Heart left ventricle (tissue), 16 donors: ENCODE measurements at regions not wholly inside any gene's neighbourhood (a gene's known extent, or its start where the extent isn't known, plus 50 kb on each side); places are given as distances from the start of the nearest gene placed in this dataset.

Experiments
- ATAC-seq, 4 donors: fragments of 200-7000 bp; cut with Tn5 transposase; one replicate each; pipeline ENCODE4 v1.9.1; 2020 to 2022; ENCODE audit warnings: moderate library complexity in 4 of 4, mild to moderate bottlenecking in 3 of 4, moderate number of reproducible peaks in 1 of 4
- DNase-seq, 5 donors: peaks; one replicate each; pipeline ENCODE4 v3.0.0-alpha.2; 2020
- H3K27ac ChIP-seq, 12 donors: fragments of 200-600 bp; sonication (generic) in 4 of 12; one replicate each; pipeline versions ENCODE4 v1.5.0 to v1.8.0; 2016 to 2022; ENCODE audit warnings: mild to moderate bottlenecking in 2 of 12
- H3K27me3 ChIP-seq, 9 donors: fragments of 200-600 bp; sonication (generic) in 2 of 9; one replicate each; pipeline versions ENCODE4 v1.5.1 to v1.8.0; 2016 to 2022; ENCODE audit warnings: mild to moderate bottlenecking in 3 of 9
- H3K36me3 ChIP-seq, 9 donors: fragments of 200-600 bp; sonication (generic) in 2 of 9; one replicate each; pipeline versions ENCODE4 v1.5.0 to v1.8.0; 2018 to 2022; ENCODE audit warnings: mild to moderate bottlenecking in 2 of 9
- H3K4me1 ChIP-seq, 12 donors: fragments of 200-600 bp; sonication (generic) in 4 of 12; one replicate each; pipeline versions ENCODE4 v1.5.0 to v1.8.0; 2016 to 2022; ENCODE audit warnings: mild to moderate bottlenecking in 3 of 12
- H3K4me3 ChIP-seq, 12 donors: fragments of 200-600 bp; sonication (generic) in 4 of 12; one replicate each; pipeline versions ENCODE4 v1.5.0 to v1.8.0; 2017 to 2022; ENCODE audit warnings: mild to moderate bottlenecking in 9 of 12, moderate library complexity in 4 of 12
- H3K9me3 ChIP-seq, 12 donors: fragments of 200-600 bp; sonication (generic) in 4 of 12; one replicate each; pipeline versions ENCODE4 v1.5.0 to v1.8.0; 2016 to 2022; ENCODE audit warnings: mild to moderate bottlenecking in 1 of 12
- POLR2A ChIP-seq, 2 donors: fragments of 450-650 bp; IDR thresholded peaks; one replicate each; pipeline ENCODE4 v1.6.1; 2017; ENCODE audit warnings: antibody characterized with exemption in 2 of 2, mild to moderate bottlenecking in 2 of 2, moderate library complexity in 2 of 2
- WGBS, 4 donors: extraction: QIAGEN DNeasy Blood & Tissue Kit in 2 of 4; methylation state at CpG; one replicate each; pipeline versions ENCODE4 v1.1.5 to v1.1.7; 2013 to 2018; 5-methylcytosine and 5-hydroxymethylcytosine counted together
- intact Hi-C, 10 donors: fragments of 100-400 bp; cut with DNase I; formaldehyde crosslinking; loops; one replicate each; pipeline versions ENCODE4 v1.11.1 to v1.14.2; 2022
- TF ChIP-seq, protein P1 (sequence below), 12 donors: fragments of 200-600 bp; sonication (generic) in 4 of 12; IDR thresholded peaks; one replicate each; pipeline versions ENCODE4 v1.5.0 to v1.8.0; 2018 to 2022; ENCODE audit warnings: antibody characterized with exemption in 12 of 12, mild to moderate bottlenecking in 5 of 12
- donor health status: ischemic (EF 13 %, LVEDD 7.1; RV severe dilation, severe dysfunction).
- donor health status: healthy with polysubstance abuse.
- donor health status: DM: no; HTN: yes; CAD: no.
- donor health status: DM: no; HTN: no; CAD: no.
- donor health status: ischemic (EF 25% LVEDD 6.9; RV normal size, moderate dysfunction).
- donor health status: ischemic (EF 25% LVEDD 5.7; RV mildly dilated, moderate dysfunction).
- donor health status: healthy.
- donor health status: DM: yes; HTN: yes; CAD: no.
- donor health status: ischemic (EF 35%, LVEDD 5.7; RV mildly dilated, moderate dysfunction).
- donor health status: nonischemic (EF 11% LVEDD 7.7; RV severe dilation, severe dysfunction).
- donor health status: DM: yes; HTN: yes; CAD: no.
- donor health status: PGD.
- donor health status: ischemic (EF 29% LVEDD 5.4; RV normal size, mild dysfunction).
- donor health status: nonischemic (EF 23%, LVEDD 6.1; RV moderate dilation, normal function).

DNA sequence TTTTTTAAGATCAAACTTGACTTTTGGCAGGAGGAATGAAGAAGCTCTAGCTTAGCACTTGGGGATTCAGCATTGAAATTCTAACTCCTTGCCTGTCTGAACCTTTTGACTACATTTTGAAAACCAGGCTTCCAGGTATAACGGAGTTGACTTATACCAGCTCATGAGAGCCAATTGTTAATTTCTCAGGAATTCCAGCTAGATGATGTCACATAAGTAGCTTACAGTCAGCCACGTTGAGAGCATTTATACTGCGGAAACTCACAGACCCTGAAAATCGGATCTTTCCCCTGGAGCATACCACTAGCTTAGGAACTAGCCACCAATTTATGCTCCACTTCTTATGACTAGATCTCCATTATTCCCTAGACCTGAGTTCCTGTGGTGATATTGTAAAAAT lies 321.4 kb upstream of the DPH6 start:
- Histone ChIP-seq H3K4me1 (no peaks in the 10 kb centered on the region), H3K4me3 (no peak overlapping the region), H3K27ac (no peak overlapping the region), H3K36me3 (no peaks in the 10 kb centered on the region), H3K9me3 (no peaks in the 10 kb centered on the region), H3K27me3 (no peaks in the 10 kb centered on the region)
- intact Hi-C loops, result no loop called here
- WGBS, 4 donors, result 85 to 87% (median 86%) methylated on average over 4 of the region's 4 CpGs
- ATAC-seq (no peak), DNase-seq (no peak)
- TF ChIP-seq POLR2A (IDR thresholded peaks at IDR 0.05), result no peak
- TF ChIP-seq, protein P1, sequence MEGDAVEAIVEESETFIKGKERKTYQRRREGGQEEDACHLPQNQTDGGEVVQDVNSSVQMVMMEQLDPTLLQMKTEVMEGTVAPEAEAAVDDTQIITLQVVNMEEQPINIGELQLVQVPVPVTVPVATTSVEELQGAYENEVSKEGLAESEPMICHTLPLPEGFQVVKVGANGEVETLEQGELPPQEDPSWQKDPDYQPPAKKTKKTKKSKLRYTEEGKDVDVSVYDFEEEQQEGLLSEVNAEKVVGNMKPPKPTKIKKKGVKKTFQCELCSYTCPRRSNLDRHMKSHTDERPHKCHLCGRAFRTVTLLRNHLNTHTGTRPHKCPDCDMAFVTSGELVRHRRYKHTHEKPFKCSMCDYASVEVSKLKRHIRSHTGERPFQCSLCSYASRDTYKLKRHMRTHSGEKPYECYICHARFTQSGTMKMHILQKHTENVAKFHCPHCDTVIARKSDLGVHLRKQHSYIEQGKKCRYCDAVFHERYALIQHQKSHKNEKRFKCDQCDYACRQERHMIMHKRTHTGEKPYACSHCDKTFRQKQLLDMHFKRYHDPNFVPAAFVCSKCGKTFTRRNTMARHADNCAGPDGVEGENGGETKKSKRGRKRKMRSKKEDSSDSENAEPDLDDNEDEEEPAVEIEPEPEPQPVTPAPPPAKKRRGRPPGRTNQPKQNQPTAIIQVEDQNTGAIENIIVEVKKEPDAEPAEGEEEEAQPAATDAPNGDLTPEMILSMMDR (IDR thresholded peaks at IDR 0.05), result no peak

DNA sequence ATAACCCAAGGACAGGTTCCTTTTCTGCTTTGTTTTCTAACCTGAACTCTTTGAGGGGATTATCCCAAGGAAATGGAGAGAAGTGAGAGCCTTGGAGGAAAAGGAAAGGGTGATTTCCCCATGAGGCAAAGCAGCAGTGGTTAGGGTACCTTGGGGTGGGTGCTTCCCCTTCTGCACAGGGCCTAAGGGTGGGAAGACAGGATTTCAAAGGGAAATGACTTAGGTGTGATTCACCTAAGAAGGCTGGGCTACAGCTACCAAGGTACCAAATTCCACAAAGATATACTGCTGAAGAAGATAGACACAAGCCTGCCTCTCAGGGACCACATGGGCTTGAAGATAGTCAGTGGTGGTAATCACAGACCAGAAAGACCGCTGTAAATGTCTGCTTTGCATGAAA lies 325.3 kb upstream of the DPH6 start:
- no peak overlapping the region for H3K27ac ChIP-seq
- H3K36me3 ChIP-seq, result no peaks in the 10 kb centered on the region
- no peaks in the 10 kb centered on the region for H3K27me3 ChIP-seq
- DNase-seq (no peak), ATAC-seq (no peak)
- H3K9me3 ChIP-seq, result no peaks in the 10 kb centered on the region
- H3K4me1 ChIP-seq, result no peaks in the 10 kb centered on the region
- no peak overlapping the region for H3K4me3 ChIP-seq
- TF ChIP-seq, protein P1 (IDR thresholded peaks at IDR 0.05), result no peak
- TF ChIP-seq POLR2A (IDR thresholded peaks at IDR 0.05), result no peak
- intact Hi-C loops, result no loop called here
- WGBS, 4 donors, result 93 to 100% (median 99%) methylated on average over 1 of the region's 1 CpG

DNA sequence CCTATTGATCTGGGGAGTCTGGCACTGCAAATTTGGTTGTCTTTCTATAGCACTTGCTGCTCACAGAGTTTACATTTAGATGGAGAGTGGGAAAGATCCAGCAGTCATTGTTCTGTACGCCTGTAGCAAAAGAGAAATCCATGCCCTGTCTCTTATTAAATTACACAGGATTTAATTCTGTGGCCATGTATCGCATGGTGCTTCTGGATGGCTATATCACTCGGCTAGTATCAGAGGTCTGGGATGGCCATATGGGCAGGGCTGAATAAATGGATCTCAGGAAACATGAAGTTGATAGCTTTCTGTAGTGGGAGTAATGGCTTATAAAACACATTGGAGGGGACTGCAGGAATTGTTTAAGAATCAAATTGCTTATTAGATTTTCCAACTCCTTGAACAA lies 325.8 kb upstream of the DPH6 start:
- intact Hi-C loops, result no loop called here
- ATAC-seq (no peak), DNase-seq (no peak)
- TF ChIP-seq, protein P1 (IDR thresholded peaks at IDR 0.05), result no peak
- no peak for TF ChIP-seq POLR2A (IDR thresholded peaks at IDR 0.05)
- Histone ChIP-seq H3K27me3 (no peaks in the 10 kb centered on the region), H3K27ac (no peak overlapping the region), H3K36me3 (no peaks in the 10 kb centered on the region), H3K4me3 (no peak overlapping the region), H3K9me3 (no peaks in the 10 kb centered on the region), H3K4me1 (peaks cover 0 to 2% (median 0%) of the 10 kb centered on the region in 12 donors)
- 90 to 100% (median 96%) methylated on average over 3 of the region's 3 CpGs for WGBS, 4 donors

DNA sequence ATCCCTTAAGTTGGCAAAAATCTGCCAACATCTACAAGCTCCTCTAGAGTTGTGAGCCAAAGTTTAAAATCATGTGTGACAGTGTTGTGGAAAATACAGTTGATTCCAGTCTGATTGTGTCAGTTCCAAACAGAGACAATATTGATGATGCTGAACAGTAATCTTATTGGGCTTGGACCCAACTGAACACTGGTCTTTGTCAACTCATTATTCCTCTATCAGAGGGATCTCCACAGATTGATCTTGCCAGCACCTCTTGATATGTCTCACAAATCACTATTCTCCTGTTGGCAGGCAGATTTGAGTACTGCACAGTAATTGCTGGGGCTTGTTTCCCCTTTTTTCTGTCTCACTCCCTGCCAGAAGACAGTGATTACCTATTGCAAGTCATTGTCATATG lies 326.6 kb upstream of the DPH6 start:
- H3K27ac ChIP-seq, result no peak overlapping the region
- no peaks in the 10 kb centered on the region for H3K36me3 ChIP-seq
- ATAC-seq, result no peak
- intact Hi-C loops, result no loop called here
- peaks cover 0 to 3% (median 0%) of the 10 kb centered on the region in 12 donors for H3K4me1 ChIP-seq
- no peak for DNase-seq
- no peaks in the 10 kb centered on the region for H3K27me3 ChIP-seq
- H3K9me3 ChIP-seq, result no peaks in the 10 kb centered on the region
- TF ChIP-seq, protein P1 (IDR thresholded peaks at IDR 0.05), result no peak
- no peak overlapping the region for H3K4me3 ChIP-seq
